ENCODE measurements at regions not wholly inside any gene's neighbourhood (a gene's known extent, or its start where the extent isn't known, plus 50 kb on each side); places are given as distances from the start of the nearest gene placed in this dataset.

- no peak for TF ChIP-seq FOXM1 (IDR thresholded peaks at IDR 0.05; ENCODE audit: low read depth)
- no peak for TF ChIP-seq POLR2AphosphoS5 (IDR thresholded peaks at IDR 0.05; ENCODE audit: low read depth, low read length)
- no peak for TF ChIP-seq GATA2 (CRISPR knock-in tag; IDR thresholded peaks at IDR 0.05)
- no peak for TF ChIP-seq EP300 (IDR thresholded peaks at IDR 0.05; ENCODE audit: borderline replicate concordance in 1 of 2, low read depth in 1 of 2, low read length in 1 of 2)
- no peak for TF ChIP-seq USF2 (IDR thresholded peaks at IDR 0.05; ENCODE audit: borderline replicate concordance, low read depth, low read length)
- no peak for TF ChIP-seq CTCF (IDR thresholded peaks at IDR 0.05)
Measured at GRCh38 chr2:558879-559278, 118.3 kb downstream of the TMEM18 start.
